ENCODE measurements at regions not wholly inside any gene's neighbourhood (a gene's known extent, or its start where the extent isn't known, plus 50 kb on each side); places are given as distances from the start of the nearest gene placed in this dataset.

DNA sequence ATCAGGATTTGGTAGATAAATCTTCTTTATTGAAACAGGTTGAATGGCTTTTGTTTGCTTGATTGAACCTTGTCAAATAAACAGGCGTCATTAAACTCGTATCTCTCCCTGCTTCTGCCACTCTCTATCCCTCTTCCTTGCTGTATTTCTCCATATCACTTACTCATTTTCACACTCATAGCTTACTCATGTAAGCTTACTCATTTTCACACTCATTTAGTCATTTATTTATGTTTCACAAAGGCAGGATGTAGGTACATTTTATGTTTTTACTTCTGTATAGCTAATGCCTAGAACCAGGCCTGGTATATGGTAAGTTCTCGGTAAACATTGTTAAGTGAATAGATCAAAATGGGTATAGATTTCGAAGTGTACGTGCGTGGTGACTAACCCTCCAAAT, 450.0 kb downstream of the PMP22 start:
- Histone ChIP-seq H3K36me3 (ENCODE audit: control insufficient read depth in 4 of 4, insufficient read depth in 4 of 4, low read length in 3 of 4) (no peaks in the 10 kb centered on the region), H3K4me3 (ENCODE audit: control insufficient read depth in 1 of 7, extremely low read depth in 1 of 7, insufficient read depth in 4 of 7, low read depth in 2 of 7, low read length in 6 of 7) (no peak overlapping the region), H3K27ac (ENCODE audit: insufficient read depth in 1 of 2, low read depth in 1 of 2, low read length in 2 of 2, poor library complexity in 1 of 2, severe bottlenecking in 2 of 2) (no peak overlapping the region), H3K4me1 (ENCODE audit: control extremely low read depth in 1 of 4, control insufficient read depth in 4 of 4, insufficient read depth in 4 of 4, low read length in 3 of 4) (no peaks in the 10 kb centered on the region), H3K9me3 (ENCODE audit: control extremely low read depth in 1 of 5, control insufficient read depth in 4 of 5, insufficient read depth in 2 of 5, low read depth in 1 of 5, low read length in 4 of 5) (peaks cover 0 to 2% (median 0%) of the 10 kb centered on the region in 5 experiments), H3K27me3 (replicated peaks in 2 of 5; ENCODE audit: control insufficient read depth in 4 of 5, insufficient read depth in 5 of 5, low read length in 4 of 5) (no peaks in the 10 kb centered on the region)
- CTCF ChIA-PET = no interaction called here
- POLR2A ChIA-PET = no interaction called here
- no peak for DNase-seq
- 100% methylated on average over 2 of the region's 6 CpGs for WGBS (ENCODE audit: insufficient coverage)

DNA sequence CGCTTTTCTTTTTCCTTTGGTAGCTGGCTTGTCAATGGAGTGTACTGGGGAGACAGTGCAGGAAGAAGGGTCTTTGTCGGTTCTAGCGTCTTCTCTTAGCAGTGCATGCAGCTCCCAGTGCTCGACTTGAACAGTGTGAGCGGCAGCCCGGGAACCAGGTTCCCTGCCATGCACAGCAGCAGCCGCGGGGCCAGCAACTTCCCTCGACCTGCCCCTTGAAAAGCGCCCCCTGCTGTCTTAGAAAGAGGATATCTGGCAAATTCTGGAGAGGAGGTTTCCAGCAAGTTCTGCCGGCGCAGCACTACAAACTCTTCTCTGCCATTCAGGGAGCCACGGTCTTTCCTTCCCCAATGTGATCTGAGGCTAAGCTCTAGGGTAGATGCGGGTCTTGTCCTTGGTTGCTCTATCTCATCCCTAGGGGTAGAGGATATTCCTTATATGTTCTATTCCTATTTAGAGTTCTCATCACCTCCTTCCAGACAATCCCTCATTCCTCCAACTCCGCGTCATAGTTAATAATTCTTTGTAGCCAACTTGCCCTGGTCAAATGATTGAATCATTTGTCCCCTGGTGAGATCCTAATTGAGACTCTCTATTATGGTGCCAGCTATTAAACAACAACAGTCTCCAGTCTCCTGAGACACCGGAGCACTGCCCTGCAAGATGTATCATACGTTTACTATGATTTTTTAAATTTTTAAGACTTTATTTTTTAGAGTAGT, 451.3 kb downstream of the PMP22 start:
- 79% methylated on average over 8 of the region's 18 CpGs for WGBS (ENCODE audit: insufficient coverage)
- ChIA-PET CTCF (interaction anchor here (0.5 to 1.2 kb wide), 4 partner anchors 13 to 397 kb away, joined by 3 read pairs; no protein-coding TSS in a partner anchor), POLR2A (no interaction called here)
- H3K9me3 ChIP-seq (ENCODE audit: control extremely low read depth in 1 of 5, control insufficient read depth in 4 of 5, insufficient read depth in 2 of 5, low read depth in 1 of 5, low read length in 4 of 5) = peaks cover 0 to 8% (median under 1%) of the 10 kb centered on the region in 5 experiments
- no peak overlapping the region for H3K4me3 ChIP-seq (ENCODE audit: control insufficient read depth in 1 of 7, extremely low read depth in 1 of 7, insufficient read depth in 4 of 7, low read depth in 2 of 7, low read length in 6 of 7)
- H3K27me3 ChIP-seq (replicated peaks in 2 of 5; ENCODE audit: control insufficient read depth in 4 of 5, insufficient read depth in 5 of 5, low read length in 4 of 5) = no peaks in the 10 kb centered on the region
- H3K27ac ChIP-seq (ENCODE audit: insufficient read depth in 1 of 2, low read depth in 1 of 2, low read length in 2 of 2, poor library complexity in 1 of 2, severe bottlenecking in 2 of 2) = no peak overlapping the region
- DNase-seq = peak; percentile 47 to 68 (median 58)
- H3K4me1 ChIP-seq (ENCODE audit: control extremely low read depth in 1 of 4, control insufficient read depth in 4 of 4, insufficient read depth in 4 of 4, low read length in 3 of 4) = no peaks in the 10 kb centered on the region
- H3K36me3 ChIP-seq (ENCODE audit: control insufficient read depth in 4 of 4, insufficient read depth in 4 of 4, low read length in 3 of 4) = no peaks in the 10 kb centered on the region

DNA sequence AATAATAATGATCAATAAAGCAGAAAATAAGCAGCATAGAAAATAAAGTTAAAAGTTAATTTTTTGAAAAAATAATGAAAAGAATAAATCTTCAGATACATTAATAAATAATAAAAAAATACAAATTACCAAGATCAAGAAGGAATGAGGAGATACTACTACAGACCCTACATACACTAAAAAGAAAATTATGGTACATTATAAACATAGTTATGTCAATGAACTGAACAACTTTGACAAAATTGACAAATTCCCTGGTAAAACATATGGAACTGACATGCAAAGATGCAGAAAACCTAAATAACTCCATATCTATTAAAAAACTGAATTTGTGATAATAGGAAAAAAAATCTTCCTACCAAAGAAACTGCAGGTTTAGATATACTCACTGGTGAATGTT, 456.7 kb downstream of the PMP22 start:
- Histone ChIP-seq H3K4me1 (ENCODE audit: control extremely low read depth in 1 of 4, control insufficient read depth in 4 of 4, insufficient read depth in 4 of 4, low read length in 3 of 4) (no peaks in the 10 kb centered on the region), H3K27ac (ENCODE audit: insufficient read depth in 1 of 2, low read depth in 1 of 2, low read length in 2 of 2, poor library complexity in 1 of 2, severe bottlenecking in 2 of 2) (no peak overlapping the region), H3K9me3 (ENCODE audit: control extremely low read depth in 1 of 5, control insufficient read depth in 4 of 5, insufficient read depth in 2 of 5, low read depth in 1 of 5, low read length in 4 of 5) (peaks cover 0 to 15% (median 7%) of the 10 kb centered on the region in 5 experiments), H3K27me3 (replicated peaks in 2 of 5; ENCODE audit: control insufficient read depth in 4 of 5, insufficient read depth in 5 of 5, low read length in 4 of 5) (no peaks in the 10 kb centered on the region), H3K4me3 (ENCODE audit: control insufficient read depth in 1 of 7, extremely low read depth in 1 of 7, insufficient read depth in 4 of 7, low read depth in 2 of 7, low read length in 6 of 7) (no peak overlapping the region), H3K36me3 (ENCODE audit: control insufficient read depth in 4 of 4, insufficient read depth in 4 of 4, low read length in 3 of 4) (no peaks in the 10 kb centered on the region)
- POLR2A ChIA-PET = no interaction called here
- DNase-seq = peak in 1 of 3 donors; percentile 18
- CTCF ChIA-PET = no interaction called here

DNA sequence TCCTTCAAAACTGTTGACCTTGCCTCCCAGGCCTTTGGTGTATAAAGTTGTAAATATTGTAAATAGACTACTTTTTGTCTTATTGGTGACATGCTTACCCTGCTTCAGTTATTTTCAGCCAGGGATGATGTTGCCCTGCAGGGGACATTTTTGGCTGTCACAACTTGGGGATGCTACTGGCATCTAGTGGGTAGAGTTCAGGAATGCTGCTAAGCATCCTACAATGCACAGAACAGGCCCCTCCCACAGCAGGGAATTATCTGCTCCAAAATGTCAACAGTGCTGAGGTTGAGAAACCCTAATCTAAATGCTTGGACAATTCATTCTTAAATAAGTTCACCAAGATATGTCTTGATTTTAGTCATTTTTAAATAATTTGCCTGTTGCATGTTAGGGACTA, 459.8 kb downstream of the PMP22 start:
- Histone ChIP-seq H3K27ac (ENCODE audit: insufficient read depth in 1 of 2, low read depth in 1 of 2, low read length in 2 of 2, poor library complexity in 1 of 2, severe bottlenecking in 2 of 2) (no peak overlapping the region), H3K36me3 (ENCODE audit: control insufficient read depth in 4 of 4, insufficient read depth in 4 of 4, low read length in 3 of 4) (no peaks in the 10 kb centered on the region), H3K9me3 (ENCODE audit: control extremely low read depth in 1 of 5, control insufficient read depth in 4 of 5, insufficient read depth in 2 of 5, low read depth in 1 of 5, low read length in 4 of 5) (peaks cover 0 to 15% (median 7%) of the 10 kb centered on the region in 5 experiments), H3K4me3 (ENCODE audit: control insufficient read depth in 1 of 7, extremely low read depth in 1 of 7, insufficient read depth in 4 of 7, low read depth in 2 of 7, low read length in 6 of 7) (no peak overlapping the region), H3K4me1 (ENCODE audit: control extremely low read depth in 1 of 4, control insufficient read depth in 4 of 4, insufficient read depth in 4 of 4, low read length in 3 of 4) (no peaks in the 10 kb centered on the region), H3K27me3 (replicated peaks in 2 of 5; ENCODE audit: control insufficient read depth in 4 of 5, insufficient read depth in 5 of 5, low read length in 4 of 5) (no peaks in the 10 kb centered on the region)
- CTCF ChIA-PET = no interaction called here
- no peak for DNase-seq
- POLR2A ChIA-PET = no interaction called here

DNA sequence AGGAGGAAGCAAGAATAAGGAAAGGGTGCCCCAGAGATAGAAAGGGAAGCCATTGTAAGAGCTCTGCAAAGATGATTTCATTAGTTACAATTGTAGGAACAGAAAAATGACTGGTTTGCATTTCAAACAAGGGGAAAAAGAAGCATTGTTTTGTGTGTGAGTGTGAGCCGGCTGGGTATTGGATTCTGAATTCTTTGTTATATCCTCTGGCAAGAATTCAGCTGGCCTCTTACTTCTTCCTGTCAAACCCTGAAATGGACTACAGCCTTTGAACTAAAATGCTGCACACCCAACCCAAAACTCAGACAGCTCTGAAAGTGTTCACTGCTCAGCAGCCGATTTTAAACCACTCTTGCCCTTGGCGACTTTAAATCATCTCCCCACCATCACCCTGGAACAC, 461.3 kb downstream of the PMP22 start:
- CTCF ChIA-PET = no interaction called here
- Histone ChIP-seq H3K36me3 (ENCODE audit: control insufficient read depth in 4 of 4, insufficient read depth in 4 of 4, low read length in 3 of 4) (no peaks in the 10 kb centered on the region), H3K27ac (ENCODE audit: insufficient read depth in 1 of 2, low read depth in 1 of 2, low read length in 2 of 2, poor library complexity in 1 of 2, severe bottlenecking in 2 of 2) (no peak overlapping the region), H3K9me3 (ENCODE audit: control extremely low read depth in 1 of 5, control insufficient read depth in 4 of 5, insufficient read depth in 2 of 5, low read depth in 1 of 5, low read length in 4 of 5) (peaks cover 0 to 13% (median 6%) of the 10 kb centered on the region in 5 experiments), H3K4me1 (ENCODE audit: control extremely low read depth in 1 of 4, control insufficient read depth in 4 of 4, insufficient read depth in 4 of 4, low read length in 3 of 4) (no peaks in the 10 kb centered on the region), H3K4me3 (ENCODE audit: control insufficient read depth in 1 of 7, extremely low read depth in 1 of 7, insufficient read depth in 4 of 7, low read depth in 2 of 7, low read length in 6 of 7) (no peak overlapping the region), H3K27me3 (replicated peaks in 2 of 5; ENCODE audit: control insufficient read depth in 4 of 5, insufficient read depth in 5 of 5, low read length in 4 of 5) (no peaks in the 10 kb centered on the region)
- POLR2A ChIA-PET = no interaction called here
- WGBS (ENCODE audit: insufficient coverage) = 100% methylated on average over 2 of the region's 3 CpGs
- DNase-seq = no peak

DNA sequence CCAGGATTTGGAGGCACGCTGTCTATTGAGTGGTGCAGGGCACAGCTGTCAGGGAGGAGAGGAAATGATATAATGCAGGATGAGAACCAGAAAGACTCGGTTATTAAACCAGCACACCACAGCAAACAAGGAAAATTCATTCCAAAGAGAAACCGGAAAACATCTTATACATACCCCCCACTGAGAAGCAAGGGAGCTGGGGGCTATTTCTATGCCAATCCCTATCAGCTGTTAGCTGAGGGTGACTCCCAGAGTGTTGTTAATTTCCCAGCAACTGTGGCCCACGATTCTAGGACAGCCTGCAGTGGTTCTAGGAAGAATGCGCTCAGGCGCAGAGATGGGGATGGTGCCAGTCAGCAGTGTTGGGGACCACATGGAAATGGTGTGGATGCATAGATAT, 467.3 kb downstream of the PMP22 start:
- ChIA-PET CTCF (no interaction called here), POLR2A (no interaction called here)
- no peak for DNase-seq
- H3K27me3 ChIP-seq (replicated peaks in 2 of 5; ENCODE audit: control insufficient read depth in 4 of 5, insufficient read depth in 5 of 5, low read length in 4 of 5) = no peaks in the 10 kb centered on the region
- H3K27ac ChIP-seq (ENCODE audit: insufficient read depth in 1 of 2, low read depth in 1 of 2, low read length in 2 of 2, poor library complexity in 1 of 2, severe bottlenecking in 2 of 2) = no peak overlapping the region
- 63% methylated on average over 3 of the region's 6 CpGs for WGBS (ENCODE audit: insufficient coverage)
- peaks cover 0 to 2% (median 0%) of the 10 kb centered on the region in 5 experiments for H3K9me3 ChIP-seq (ENCODE audit: control extremely low read depth in 1 of 5, control insufficient read depth in 4 of 5, insufficient read depth in 2 of 5, low read depth in 1 of 5, low read length in 4 of 5)
- no peaks in the 10 kb centered on the region for H3K36me3 ChIP-seq (ENCODE audit: control insufficient read depth in 4 of 4, insufficient read depth in 4 of 4, low read length in 3 of 4)
- H3K4me3 ChIP-seq (ENCODE audit: control insufficient read depth in 1 of 7, extremely low read depth in 1 of 7, insufficient read depth in 4 of 7, low read depth in 2 of 7, low read length in 6 of 7) = no peak overlapping the region
- peaks cover 0 to 4% (median 0%) of the 10 kb centered on the region in 4 experiments for H3K4me1 ChIP-seq (ENCODE audit: control extremely low read depth in 1 of 4, control insufficient read depth in 4 of 4, insufficient read depth in 4 of 4, low read length in 3 of 4)

DNA sequence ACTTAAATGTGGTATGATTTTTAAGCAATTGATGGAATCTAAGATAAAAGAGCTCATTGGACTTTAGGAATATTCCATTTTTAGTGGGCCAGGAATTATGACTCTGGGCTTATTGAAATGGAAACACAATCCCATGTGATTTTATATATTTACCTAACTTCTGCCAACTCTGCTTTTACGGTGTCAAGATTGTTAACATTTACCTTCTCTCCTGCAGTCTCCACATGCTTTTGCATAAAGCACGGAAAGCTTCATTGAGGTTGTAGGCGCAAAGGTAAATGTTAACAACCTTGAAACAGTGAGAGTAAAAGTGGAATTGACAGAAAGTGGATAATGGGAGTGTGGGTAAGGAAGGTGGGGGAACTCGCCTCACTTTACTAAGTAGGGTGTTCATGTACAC, 468.1 kb downstream of the PMP22 start:
- Histone ChIP-seq H3K4me3 (ENCODE audit: control insufficient read depth in 1 of 7, extremely low read depth in 1 of 7, insufficient read depth in 4 of 7, low read depth in 2 of 7, low read length in 6 of 7) (no peak overlapping the region), H3K36me3 (ENCODE audit: control insufficient read depth in 4 of 4, insufficient read depth in 4 of 4, low read length in 3 of 4) (no peaks in the 10 kb centered on the region), H3K27me3 (replicated peaks in 2 of 5; ENCODE audit: control insufficient read depth in 4 of 5, insufficient read depth in 5 of 5, low read length in 4 of 5) (no peaks in the 10 kb centered on the region), H3K27ac (ENCODE audit: insufficient read depth in 1 of 2, low read depth in 1 of 2, low read length in 2 of 2, poor library complexity in 1 of 2, severe bottlenecking in 2 of 2) (no peak overlapping the region), H3K9me3 (ENCODE audit: control extremely low read depth in 1 of 5, control insufficient read depth in 4 of 5, insufficient read depth in 2 of 5, low read depth in 1 of 5, low read length in 4 of 5) (peaks cover 0 to 2% (median 0%) of the 10 kb centered on the region in 5 experiments), H3K4me1 (ENCODE audit: control extremely low read depth in 1 of 4, control insufficient read depth in 4 of 4, insufficient read depth in 4 of 4, low read length in 3 of 4) (peaks cover 0 to 4% (median 0%) of the 10 kb centered on the region in 4 experiments)
- DNase-seq = no peak
- ChIA-PET POLR2A (no interaction called here), CTCF (no interaction called here)
- no CpG with 5 or more reads among the region's 4 CpGs for WGBS (ENCODE audit: insufficient coverage)
